Small intestine (tissue), 7 donors: ENCODE measurements at regions not wholly inside any gene's neighbourhood (a gene's known extent, or its start where the extent isn't known, plus 50 kb on each side); places are given as distances from the start of the nearest gene placed in this dataset.

Experiments
- DNase-seq, 2 donors: peaks; one replicate each; pipeline versions ENCODE4 v3.0.0 to v3.0.0-alpha.2; 2013
- FAIRE-seq: peaks from 2 replicates; lab custom pipeline; 2012; peaks lifted over from hg19 to GRCh38; lab: Jason Lieb, UNC
- H3K27ac ChIP-seq, 3 donors: one replicate each; pipeline ENCODE4 v1.5.1; 2013; ENCODE audit warnings: low read length in 2 of 3, mild to moderate bottlenecking in 2 of 3, control low read depth in 1 of 3, inconsistent platforms in 1 of 3, low read depth in 1 of 3, moderate library complexity in 1 of 3
- H3K27me3 ChIP-seq, 3 donors: one replicate each; pipeline ENCODE4 v1.6.1; 2013; ENCODE audit warnings: low read length in 3 of 3, inconsistent platforms in 1 of 3; ENCODE audit not compliant: control insufficient read depth in 3 of 3, insufficient read depth in 3 of 3
- H3K36me3 ChIP-seq, 3 donors: one replicate each; pipeline ENCODE4 v1.6.1; 2013; ENCODE audit warnings: low read length in 3 of 3, inconsistent platforms in 1 of 3, low read depth in 1 of 3, mild to moderate bottlenecking in 1 of 3, moderate library complexity in 1 of 3; ENCODE audit not compliant: control insufficient read depth in 3 of 3, insufficient read depth in 2 of 3
- H3K4me1 ChIP-seq, 3 donors: one replicate each; pipeline ENCODE4 v1.6.1; 2013; ENCODE audit warnings: low read length in 2 of 3, inconsistent platforms in 1 of 3, low read depth in 1 of 3, mild to moderate bottlenecking in 1 of 3, moderate library complexity in 1 of 3; ENCODE audit not compliant: control insufficient read depth in 3 of 3, insufficient read depth in 2 of 3
- H3K4me3 ChIP-seq, 3 donors: one replicate each; pipeline ENCODE4 v1.5.1; 2013; ENCODE audit warnings: low read length in 3 of 3, control low read depth in 1 of 3, inconsistent platforms in 1 of 3, low read depth in 1 of 3, mild to moderate bottlenecking in 1 of 3, moderate library complexity in 1 of 3
- H3K9me3 ChIP-seq, 2 donors: one replicate each; pipeline ENCODE4 v1.6.1; 2013; ENCODE audit warnings: low read depth in 1 of 2, low read length in 1 of 2; ENCODE audit not compliant: control insufficient read depth in 2 of 2, insufficient read depth in 1 of 2
- WGBS, 3 donors: extraction: QIAGEN DNeasy Blood & Tissue Kit; methylation state at CpG; one replicate each; pipeline ENCODE4 v1.1.7; 2013; 5-methylcytosine and 5-hydroxymethylcytosine counted together
- donor health status: healthy with polysubstance abuse.
- donor health status: control.
- donor health status: control.
- donor health status: Bipolar disorder and iron deficiency.
- donor health status: healthy.

DNA sequence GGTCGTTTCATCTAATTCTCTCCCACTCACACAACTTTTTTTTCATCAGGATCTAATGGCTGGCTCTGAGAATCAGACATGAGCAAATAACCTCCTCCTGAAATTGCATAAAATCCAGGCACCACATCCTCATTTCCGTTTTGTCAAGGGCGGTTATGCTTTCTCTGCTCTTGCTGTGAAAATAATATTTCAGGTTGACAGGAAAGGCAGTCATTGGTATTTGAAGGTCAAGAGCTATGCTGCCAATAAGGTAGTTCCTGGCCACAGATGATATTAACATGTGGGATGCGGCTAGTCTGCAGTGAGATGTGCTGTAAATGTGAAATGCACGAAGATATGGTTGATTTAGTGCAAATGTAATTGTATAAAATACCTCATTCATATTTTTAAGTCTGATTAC lies 870.2 kb upstream of the TMEM132C start:
- Histone ChIP-seq H3K4me3 (no peak overlapping the region), H3K4me1 (no peaks in the 10 kb centered on the region), H3K9me3 (no peaks in the 10 kb centered on the region), H3K27me3 (no peaks in the 10 kb centered on the region), H3K27ac (no peak overlapping the region), H3K36me3 (no peaks in the 10 kb centered on the region)
- DNase-seq (no peak), FAIRE-seq (no peak)
- 63 to 65% (median 63%) methylated on average over 5 of the region's 5 CpGs for WGBS, 3 donors

DNA sequence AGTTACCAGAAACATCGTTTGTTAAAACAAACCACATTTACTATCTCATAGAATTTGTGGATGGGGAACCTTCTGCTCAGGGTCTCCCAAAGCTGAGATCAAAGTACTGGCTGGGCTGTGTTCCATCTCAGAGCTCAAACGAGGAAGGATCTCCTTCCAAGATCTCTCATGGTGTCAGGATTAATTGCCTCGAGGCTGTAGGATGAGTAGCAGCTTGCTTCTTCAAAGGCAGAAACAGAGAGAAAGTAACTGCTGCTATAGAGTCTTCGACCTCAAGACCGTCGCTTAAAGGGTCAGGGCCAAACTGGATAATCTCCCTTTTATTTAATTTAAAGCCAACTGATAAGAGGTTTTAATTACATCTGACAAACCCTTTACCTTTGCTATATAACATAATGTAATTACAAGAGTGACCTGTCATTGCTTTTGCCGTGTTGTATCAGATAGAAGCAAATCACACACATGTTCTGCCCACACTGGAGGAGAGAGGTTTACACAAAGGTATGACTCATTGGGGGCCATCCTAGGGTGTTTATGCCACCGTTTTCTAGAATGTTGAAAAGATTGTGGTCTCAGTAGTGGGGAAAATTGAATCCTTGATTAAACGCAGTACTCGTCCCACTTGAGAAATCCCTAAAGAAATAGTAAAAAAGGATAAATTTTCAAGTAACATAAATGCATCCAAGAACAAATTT lies 868.8 kb upstream of the TMEM132C start:
- Histone ChIP-seq H3K9me3 (no peaks in the 10 kb centered on the region), H3K27ac (no peak overlapping the region), H3K36me3 (no peaks in the 10 kb centered on the region), H3K4me1 (no peaks in the 10 kb centered on the region), H3K27me3 (no peaks in the 10 kb centered on the region), H3K4me3 (no peak overlapping the region)
- FAIRE-seq (no peak), DNase-seq (no peak)
- 30 to 35% (median 33%) methylated on average over 10 of the region's 10 CpGs for WGBS, 3 donors

- no peaks in the 10 kb centered on the region for H3K4me1 ChIP-seq
- no peaks in the 10 kb centered on the region for H3K27me3 ChIP-seq
- no peaks in the 10 kb centered on the region for H3K36me3 ChIP-seq
- WGBS, 3 donors, result 54 to 58% (median 54%) methylated on average over 3 of the region's 3 CpGs
- no peaks in the 10 kb centered on the region for H3K9me3 ChIP-seq
- FAIRE-seq (no peak), DNase-seq (no peak)
- H3K27ac ChIP-seq, result no peak overlapping the region
- H3K4me3 ChIP-seq, result no peak overlapping the region
Observed at GRCh38 chr12:127399451-127399850, 867.5 kb upstream of the TMEM132C start.

DNA sequence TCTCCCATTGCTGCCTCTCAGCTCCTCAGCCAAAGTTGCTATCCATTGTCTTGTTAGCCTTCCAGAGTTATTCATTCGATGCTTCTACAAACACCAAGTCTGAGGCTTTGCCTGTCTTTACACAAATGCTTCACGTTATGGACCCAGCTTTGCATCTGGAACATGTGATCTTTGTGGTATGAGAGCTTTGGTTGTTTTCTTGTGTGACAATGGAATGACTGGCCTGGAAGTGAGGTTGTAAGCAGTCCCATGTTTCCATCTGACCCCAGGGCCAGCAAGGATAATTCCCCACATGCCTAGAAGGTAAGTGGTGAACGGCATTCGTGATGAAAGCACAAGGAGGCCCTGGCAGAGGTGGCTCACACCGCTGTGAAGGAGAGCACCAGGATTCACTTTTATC lies 866.7 kb upstream of the TMEM132C start:
- no peak for DNase-seq
- H3K9me3 ChIP-seq, result no peaks in the 10 kb centered on the region

GRCh38 chr12:127401005-127401404 lies 866.0 kb upstream of the TMEM132C start:
- no peak overlapping the region for H3K27ac ChIP-seq
- H3K9me3 ChIP-seq, result no peaks in the 10 kb centered on the region
- no peaks in the 10 kb centered on the region for H3K4me1 ChIP-seq
- DNase-seq, result no peak
- 80 to 86% (median 82%) methylated on average over 2 of the region's 2 CpGs for WGBS, 3 donors
- H3K36me3 ChIP-seq, result no peaks in the 10 kb centered on the region
- no peak overlapping the region for H3K4me3 ChIP-seq
- no peaks in the 10 kb centered on the region for H3K27me3 ChIP-seq
- no peak for FAIRE-seq

More for the DNA sequence above, 866.7 kb upstream of the TMEM132C start:
- H3K36me3 ChIP-seq, result no peaks in the 10 kb centered on the region
- H3K4me3 ChIP-seq, result no peak overlapping the region
- WGBS, 3 donors, result 56 to 61% (median 60%) methylated on average over 5 of the region's 5 CpGs
- no peak for FAIRE-seq
- no peak overlapping the region for H3K27ac ChIP-seq
- H3K4me1 ChIP-seq, result no peaks in the 10 kb centered on the region
- H3K27me3 ChIP-seq, result no peaks in the 10 kb centered on the region

- 57 to 64% (median 59%) methylated on average over 5 of the region's 5 CpGs for WGBS, 3 donors
Observed at GRCh38 chr12:127401536-127401935, 865.4 kb upstream of the TMEM132C start.

DNA sequence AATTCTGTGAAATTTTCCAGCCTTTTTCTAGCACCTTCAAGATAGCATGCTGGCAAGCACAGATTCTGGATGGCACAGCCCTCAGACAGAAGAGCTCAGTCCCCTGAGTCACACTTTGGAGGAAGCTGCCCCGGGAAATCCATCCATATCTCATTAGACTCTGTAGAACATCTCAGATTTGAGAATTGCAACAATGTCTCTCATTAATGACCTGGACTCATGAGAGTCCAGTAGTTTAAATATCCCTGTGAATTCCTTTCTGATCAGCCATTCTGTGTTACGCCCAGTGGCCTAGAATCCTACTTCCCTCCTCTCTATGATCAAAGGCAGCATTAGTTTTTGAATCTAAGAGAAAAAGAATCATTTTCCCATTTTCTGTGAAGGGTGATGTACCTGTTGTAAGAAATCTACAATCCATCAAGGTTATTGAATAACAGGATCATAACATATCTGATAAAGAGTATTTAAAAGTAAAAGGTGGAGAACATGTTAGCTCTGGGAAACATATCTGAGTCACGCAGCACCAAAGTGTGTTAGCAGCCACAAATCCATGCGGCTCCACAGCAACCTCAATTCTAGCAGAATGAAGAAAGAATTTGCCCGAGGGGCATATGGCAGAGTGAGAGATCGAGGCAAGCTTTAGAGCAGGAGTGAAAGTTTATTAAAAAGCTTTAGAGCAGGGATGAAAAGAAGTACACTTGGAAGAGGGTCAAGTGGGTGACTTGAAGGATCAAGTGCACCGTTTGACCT lies 855.6 kb upstream of the TMEM132C start:
- 85 to 87% (median 86%) methylated on average over 7 of the region's 7 CpGs for WGBS, 3 donors
- FAIRE-seq, result no peak
- H3K9me3 ChIP-seq, result no peaks in the 10 kb centered on the region

More at GRCh38 chr12:127401536-127401935, 865.4 kb upstream of the TMEM132C start:
- no peak overlapping the region for H3K4me3 ChIP-seq
- no peaks in the 10 kb centered on the region for H3K4me1 ChIP-seq
- DNase-seq (no peak), FAIRE-seq (no peak)
- no peaks in the 10 kb centered on the region for H3K27me3 ChIP-seq
- no peaks in the 10 kb centered on the region for H3K36me3 ChIP-seq
- H3K9me3 ChIP-seq, result no peaks in the 10 kb centered on the region
- no peak overlapping the region for H3K27ac ChIP-seq

DNA sequence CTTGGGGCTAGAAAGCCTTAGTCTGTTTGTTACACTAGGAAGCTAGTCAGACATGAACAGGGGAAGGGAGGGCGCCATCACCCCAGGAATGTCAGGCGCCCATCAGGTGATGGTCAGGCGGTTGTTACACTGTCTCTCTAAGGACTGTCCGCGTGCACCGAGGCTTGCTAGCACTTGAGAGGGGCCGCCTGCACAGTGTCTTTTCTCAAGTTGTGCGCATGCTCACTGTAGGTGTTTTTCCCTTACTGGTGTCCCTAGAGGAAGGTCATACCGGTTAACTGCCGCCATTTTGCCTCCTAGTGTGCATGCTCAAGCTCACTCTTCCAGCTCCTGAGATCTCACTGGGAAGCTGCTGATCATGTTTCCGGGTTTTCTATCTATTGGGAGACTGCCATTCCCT lies 855.0 kb upstream of the TMEM132C start:
- DNase-seq (no peak), FAIRE-seq (no peak)
- Histone ChIP-seq H3K36me3 (no peaks in the 10 kb centered on the region), H3K4me1 (no peaks in the 10 kb centered on the region), H3K27ac (no peak overlapping the region), H3K9me3 (no peaks in the 10 kb centered on the region), H3K27me3 (no peaks in the 10 kb centered on the region), H3K4me3 (no peak overlapping the region)
- WGBS, 3 donors, result 91 to 93% (median 92%) methylated on average over 11 of the region's 11 CpGs

More for the DNA sequence above, 855.6 kb upstream of the TMEM132C start:
- Histone ChIP-seq H3K4me3 (no peak overlapping the region), H3K27ac (no peak overlapping the region), H3K27me3 (no peaks in the 10 kb centered on the region), H3K4me1 (no peaks in the 10 kb centered on the region), H3K36me3 (no peaks in the 10 kb centered on the region)
- no peak for DNase-seq
